HG03280 (cell line): ENCODE measurements at regions not wholly inside any gene's neighbourhood (a gene's known extent, or its start where the extent isn't known, plus 50 kb on each side); places are given as distances from the start of the nearest gene placed in this dataset.

ENCODE experiments used
- ATAC-seq: cut with Tn5 transposase; IDR thresholded peaks from one replicate; pipeline ENCODE4 v1.9.1; 2021; ENCODE audit warnings: mild to moderate bottlenecking, moderate library complexity; ENCODE audit not compliant: unreplicated experiment

- peak; percentile 84 for ATAC-seq
Observed at GRCh38 chr3:28726840-28727239, 378.2 kb upstream of the AZI2 start.

- ATAC-seq: no peak
Observed at GRCh38 chr3:28727307-28727706, 378.7 kb upstream of the AZI2 start.

- no peak for ATAC-seq
Observed at GRCh38 chr3:28738425-28738824, 389.8 kb upstream of the AZI2 start.

GRCh38 chr3:28739647-28740046, 391.0 kb upstream of the AZI2 start:
- no peak for ATAC-seq

- ATAC-seq: no peak
Observed at GRCh38 chr3:28743271-28743670, 394.6 kb upstream of the AZI2 start.

- ATAC-seq: no peak
Observed at GRCh38 chr3:28743831-28744230, 395.2 kb upstream of the AZI2 start.

- no peak for ATAC-seq
Observed at GRCh38 chr3:28745436-28745835, 396.8 kb upstream of the AZI2 start.

GRCh38 chr3:28745916-28746617, 397.4 kb upstream of the AZI2 start:
- ATAC-seq: no peak

- ATAC-seq: no peak
Observed at GRCh38 chr3:28746990-28747389, 398.4 kb upstream of the AZI2 start.

- ATAC-seq: no peak
Observed at GRCh38 chr3:28751864-28752263, 403.2 kb upstream of the AZI2 start.

- no peak for ATAC-seq
Observed at GRCh38 chr3:28752290-28752689, 403.7 kb upstream of the AZI2 start.

GRCh38 chr3:28756056-28756455, 407.4 kb upstream of the AZI2 start:
- ATAC-seq: no peak

- ATAC-seq: no peak
Observed at GRCh38 chr3:28758115-28758514, 409.5 kb upstream of the AZI2 start.

- ATAC-seq: no peak
Observed at GRCh38 chr3:28761375-28761774, 412.8 kb upstream of the AZI2 start.

- no peak for ATAC-seq
Observed at GRCh38 chr3:28765194-28765593, 416.6 kb upstream of the AZI2 start.

- ATAC-seq: no peak
Observed at GRCh38 chr3:28768439-28768838, 419.8 kb upstream of the AZI2 start.

- no peak for ATAC-seq
Observed at GRCh38 chr3:28777806-28778475, 429.3 kb upstream of the AZI2 start.

GRCh38 chr3:28780480-28780879, 431.9 kb upstream of the AZI2 start:
- no peak for ATAC-seq

GRCh38 chr3:28781053-28781452, 432.4 kb upstream of the AZI2 start:
- ATAC-seq: no peak

GRCh38 chr3:28786446-28786845, 437.8 kb upstream of the AZI2 start:
- ATAC-seq: no peak

GRCh38 chr3:28788571-28788970, 439.9 kb upstream of the AZI2 start:
- ATAC-seq: no peak

GRCh38 chr3:28791713-28792255, 443.2 kb upstream of the AZI2 start:
- no peak for ATAC-seq
